GM12864 (cell line): ENCODE measurements at regions not wholly inside any gene's neighbourhood (a gene's known extent, or its start where the extent isn't known, plus 50 kb on each side); places are given as distances from the start of the nearest gene placed in this dataset.
"Not testable (repeated sequence)": the region's sequence is repeated elsewhere in the genome, so short reads cannot be mapped to it uniquely, and the experiment has no call there.

ENCODE experiments used
- DNase-seq: peaks from one replicate; pipeline ENCODE4 v3.0.0-alpha.2; 2011; ENCODE audit warnings: low read depth
- H3K4me3 ChIP-seq: 2 replicates; pipeline ENCODE4 v1.5.1; 2011; ENCODE audit warnings: mild to moderate bottlenecking, low read depth, low read length, control low read depth
- CTCF ChIP-seq: IDR thresholded peaks from 2 replicates; pipeline ENCODE4 v1.5.1; 2011; ENCODE audit warnings: low read depth, mild to moderate bottlenecking, moderate library complexity, low read length, control low read depth, inconsistent platforms; ENCODE audit errors: missing control alignments

GRCh38 chr16:8053437-8053836, 536.9 kb downstream of the TMEM114 start:
- TF ChIP-seq CTCF: no peak
- DNase-seq: no peak
- no peak overlapping the region for H3K4me3 ChIP-seq

DNA sequence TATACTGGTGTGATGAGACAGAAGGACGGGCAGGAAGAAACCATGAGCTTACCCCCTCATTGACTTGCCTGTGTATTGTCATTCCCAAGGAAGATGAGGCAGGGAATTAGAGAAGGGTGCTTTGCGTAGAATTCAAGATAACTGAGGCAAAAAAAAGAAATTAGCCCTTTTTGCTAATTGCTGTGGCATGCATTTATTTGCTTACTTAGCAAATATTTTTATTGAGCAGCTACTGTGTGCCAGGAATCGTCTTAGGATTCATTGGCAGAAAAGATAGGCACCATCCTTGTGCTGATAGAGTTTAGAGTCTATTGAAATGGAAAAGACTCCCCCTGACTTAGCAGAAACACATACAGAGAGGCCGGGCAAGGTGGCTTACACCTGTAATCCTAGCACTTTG, 541.9 kb downstream of the TMEM114 start:
- DNase-seq: no peak
- H3K4me3 ChIP-seq: no peak overlapping the region
- no peak for TF ChIP-seq CTCF

DNA sequence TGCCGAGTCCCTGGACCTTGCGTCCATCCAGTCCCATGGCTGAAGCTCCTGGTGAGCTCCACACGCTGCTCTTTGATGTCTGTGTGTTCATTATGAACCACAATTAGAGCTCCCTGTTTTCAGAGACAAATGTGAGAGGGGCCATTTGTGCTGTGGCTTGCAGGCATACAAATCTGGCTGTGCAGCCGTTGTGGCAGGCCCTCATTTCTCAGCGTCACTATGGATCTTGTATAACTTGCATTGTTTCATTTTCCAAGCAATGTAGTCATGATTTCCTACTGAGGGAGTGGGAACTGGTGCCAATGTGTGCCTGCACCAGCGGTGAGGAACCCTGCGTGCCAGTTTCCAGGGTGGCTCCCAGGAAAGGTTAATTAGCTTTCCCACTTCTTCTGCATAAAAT, 542.6 kb downstream of the TMEM114 start:
- H3K4me3 ChIP-seq: no peak overlapping the region
- no peak for DNase-seq
- TF ChIP-seq CTCF: no peak

DNA sequence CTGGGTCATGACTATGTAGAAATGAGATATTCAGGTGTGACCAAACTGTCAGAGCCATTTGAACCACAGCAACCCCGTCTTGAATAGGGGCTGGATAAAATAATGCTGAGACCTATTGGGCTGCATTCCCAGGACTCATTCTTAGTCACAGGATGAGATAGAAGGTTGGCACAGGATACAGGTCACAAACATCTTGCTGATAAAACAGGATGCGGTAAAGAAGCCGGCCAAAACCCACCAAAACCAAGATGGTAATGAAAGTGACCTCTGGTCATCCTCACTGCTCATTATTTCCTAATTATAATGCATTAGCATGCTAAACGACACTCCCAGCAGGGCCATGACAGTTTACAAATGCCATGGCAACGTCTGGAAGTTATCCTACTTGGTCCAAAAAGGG, 545.5 kb downstream of the TMEM114 start:
- DNase-seq: no peak
- no peak overlapping the region for H3K4me3 ChIP-seq
- TF ChIP-seq CTCF: no peak

- no peak for TF ChIP-seq CTCF
- no peak overlapping the region for H3K4me3 ChIP-seq
- DNase-seq: no peak
Observed at GRCh38 chr16:8032406-8032805, 557.9 kb downstream of the TMEM114 start.

GRCh38 chr16:8030004-8030403, 560.3 kb downstream of the TMEM114 start:
- not testable (repeated sequence) for DNase-seq

DNA sequence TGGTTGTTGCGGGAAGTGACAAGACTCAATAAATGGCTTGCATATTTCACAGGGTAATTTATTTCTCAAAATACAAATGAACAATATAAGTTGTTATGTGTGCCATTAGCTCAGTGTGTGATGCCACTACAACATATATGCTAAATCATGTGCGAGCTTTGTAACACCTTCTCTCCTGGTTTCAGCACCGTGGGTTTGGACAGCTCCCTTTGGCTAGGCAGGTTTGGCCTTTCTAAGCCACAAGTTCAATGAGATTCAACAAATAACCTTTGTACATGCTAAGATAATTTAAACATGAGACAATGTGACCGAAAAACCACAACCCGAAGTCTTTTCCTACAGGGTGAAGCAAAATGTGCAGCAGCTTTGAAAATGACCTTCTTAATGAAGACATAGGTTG, 563.9 kb downstream of the TMEM114 start:
- no peak for TF ChIP-seq CTCF
- no peak for DNase-seq
- no peak overlapping the region for H3K4me3 ChIP-seq

More at GRCh38 chr16:8030004-8030403, 560.3 kb downstream of the TMEM114 start:
- H3K4me3 ChIP-seq: not testable (repeated sequence)

DNA sequence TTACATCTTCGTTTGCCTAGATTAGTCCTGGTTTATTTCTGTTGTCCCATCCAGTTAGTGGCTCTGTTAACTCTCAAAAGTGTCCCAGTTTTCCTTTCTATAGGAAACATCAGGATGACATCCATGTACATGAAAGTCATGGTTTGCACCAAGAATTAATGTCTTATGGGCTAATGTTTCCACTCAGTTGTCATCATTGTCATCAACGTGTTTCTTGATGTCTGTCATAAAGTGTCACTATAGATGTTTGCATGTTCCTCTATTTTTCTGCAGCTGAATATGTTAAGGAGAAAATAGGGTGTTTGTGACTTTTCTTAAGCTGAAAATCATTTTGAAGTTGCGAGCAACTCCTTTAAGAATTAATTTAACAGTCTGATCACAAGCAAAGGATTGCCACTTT, 567.0 kb downstream of the TMEM114 start:
- no peak overlapping the region for H3K4me3 ChIP-seq
- DNase-seq: no peak
- no peak for TF ChIP-seq CTCF
